Sigmoid colon (tissue), 6 donors: ENCODE measurements at regions not wholly inside any gene's neighbourhood (a gene's known extent, or its start where the extent isn't known, plus 50 kb on each side); places are given as distances from the start of the nearest gene placed in this dataset.

Experiments
- DNase-seq: peaks from one replicate; pipeline ENCODE4 v3.0.0-alpha.2; 2019
- H3K27ac ChIP-seq, 4 donors: fragments of 200-600 bp; sonication (generic); one replicate each; pipeline ENCODE4 v1.5.1; 2016 to 2019; ENCODE audit warnings: mild to moderate bottlenecking in 1 of 4
- H3K27me3 ChIP-seq, 3 donors: fragments of 200-600 bp; sonication (generic); one replicate each; pipeline ENCODE4 v1.5.1; 2019; ENCODE audit warnings: mild to moderate bottlenecking in 1 of 3
- H3K36me3 ChIP-seq, 4 donors: fragments of 200-600 bp; sonication (generic); one replicate each; pipeline ENCODE4 v1.5.1; 2016 to 2019
- H3K4me1 ChIP-seq, 4 donors: fragments of 200-600 bp; sonication (generic); one replicate each; pipeline ENCODE4 v1.5.1; 2017 to 2019
- H3K4me3 ChIP-seq, 4 donors: fragments of 200-600 bp; sonication (generic); one replicate each; pipeline ENCODE4 v1.5.1; 2017 to 2019; ENCODE audit warnings: mild to moderate bottlenecking in 2 of 4, moderate library complexity in 1 of 4
- H3K9me3 ChIP-seq, 4 donors: fragments of 200-600 bp in 3 of 4; sonication (generic) in 3 of 4; one replicate each; pipeline versions ENCODE4 v1.5.1 to v1.6.1; 2013 to 2019
- CTCF ChIP-seq, 4 experiments: fragments of 450-650 bp in 3 of 4; fragments of 200-600 bp in 1 of 4; IDR thresholded peaks; one replicate each; pipeline ENCODE4 v1.5.1; 2016 to 2019; ENCODE audit warnings: antibody characterized with exemption in 4 of 4, mild to moderate bottlenecking in 3 of 4, moderate library complexity in 2 of 4
- EP300 ChIP-seq, 4 donors: sonication (generic); formaldehyde crosslinking; IDR thresholded peaks; one replicate each; pipeline ENCODE4 v1.6.1; 2017; ENCODE audit warnings: antibody characterized with exemption in 4 of 4
- POLR2A ChIP-seq, 2 donors: fragments of 450-650 bp; IDR thresholded peaks; one replicate each; pipeline ENCODE4 v1.6.1; 2016; ENCODE audit warnings: antibody characterized with exemption in 2 of 2, mild to moderate bottlenecking in 2 of 2, moderate library complexity in 2 of 2
- POLR2AphosphoS5 ChIP-seq, 4 donors: sonication (generic); formaldehyde crosslinking; IDR thresholded peaks; one replicate each; pipeline ENCODE4 v1.6.1; 2017; ENCODE audit warnings: antibody characterized with exemption in 4 of 4
- WGBS, 2 donors: extraction: QIAGEN DNeasy Blood & Tissue Kit; methylation state at CpG; one replicate each; pipeline ENCODE4 v1.1.7; 2013; 5-methylcytosine and 5-hydroxymethylcytosine counted together
- intact Hi-C: fragments of 100-400 bp; cut with DNase I; formaldehyde crosslinking; loops from one replicate; pipeline ENCODE4 v1.15.1; 2023
- donor health status: healthy with polysubstance abuse.
- donor health status: healthy.

- Histone ChIP-seq H3K36me3 (no peaks in the 10 kb centered on the region), H3K9me3 (no peaks in the 10 kb centered on the region), H3K27ac (no peak overlapping the region), H3K4me1 (no peaks in the 10 kb centered on the region), H3K27me3 (peaks cover 0 to 8% (median 0%) of the 10 kb centered on the region in 3 donors), H3K4me3 (no peak overlapping the region)
- TF ChIP-seq POLR2AphosphoS5 (IDR thresholded peaks at IDR 0.05) (no peak), EP300 (IDR thresholded peaks at IDR 0.05) (no peak), POLR2A (IDR thresholded peaks at IDR 0.05) (no peak), CTCF (IDR thresholded peaks at IDR 0.05) (no peak)
- no peak for DNase-seq
- 79 to 84% methylated on average over 10 of the region's 10 CpGs for WGBS, 2 donors
- intact Hi-C loops: no loop called here
Measured at GRCh38 chr14:104364830-104365229, 214.7 kb upstream of the C14orf180 start.

- Histone ChIP-seq H3K4me1 (no peaks in the 10 kb centered on the region), H3K36me3 (no peaks in the 10 kb centered on the region), H3K27ac (no peak overlapping the region), H3K9me3 (no peaks in the 10 kb centered on the region), H3K27me3 (peaks cover 0 to 16% (median 0%) of the 10 kb centered on the region in 3 donors), H3K4me3 (no peak overlapping the region)
- intact Hi-C loops: no loop called here
- WGBS, 2 donors: 79 to 83% methylated on average over 16 of the region's 16 CpGs
- DNase-seq: no peak
- TF ChIP-seq CTCF (IDR thresholded peaks at IDR 0.05) (no peak), POLR2AphosphoS5 (IDR thresholded peaks at IDR 0.05) (no peak), EP300 (IDR thresholded peaks at IDR 0.05) (no peak), POLR2A (IDR thresholded peaks at IDR 0.05) (no peak)
Measured at GRCh38 chr14:104366931-104367865, 212.4 kb upstream of the C14orf180 start.

- DNase-seq: no peak
- intact Hi-C loops: no loop called here
Measured at GRCh38 chr14:104367866-104368750, 211.5 kb upstream of the C14orf180 start.

GRCh38 chr14:104368751-104369100 is 210.8 kb upstream of the C14orf180 start:
- peaks cover 0 to 16% (median 0%) of the 10 kb centered on the region in 3 donors for H3K27me3 ChIP-seq

More at GRCh38 chr14:104367866-104368750, 211.5 kb upstream of the C14orf180 start:
- H3K27ac ChIP-seq: no peak overlapping the region
- no peaks in the 10 kb centered on the region for H3K36me3 ChIP-seq
- peaks cover 0 to 16% (median 0%) of the 10 kb centered on the region in 3 donors for H3K27me3 ChIP-seq
- WGBS, 2 donors: 69 to 80% methylated on average over 36 of the region's 36 CpGs
- H3K9me3 ChIP-seq: no peaks in the 10 kb centered on the region
- TF ChIP-seq POLR2A (IDR thresholded peaks at IDR 0.05) (no peak), CTCF (IDR thresholded peaks at IDR 0.05) (no peak), EP300 (IDR thresholded peaks at IDR 0.05) (no peak), POLR2AphosphoS5 (IDR thresholded peaks at IDR 0.05) (no peak)
- H3K4me1 ChIP-seq: no peaks in the 10 kb centered on the region
- H3K4me3 ChIP-seq: no peak overlapping the region

More at GRCh38 chr14:104368751-104369100, 210.8 kb upstream of the C14orf180 start:
- 77 to 82% methylated on average over 9 of the region's 9 CpGs for WGBS, 2 donors
- intact Hi-C loops: no loop called here
- no peak for TF ChIP-seq POLR2AphosphoS5 (IDR thresholded peaks at IDR 0.05)
- no peak for TF ChIP-seq EP300 (IDR thresholded peaks at IDR 0.05)
- TF ChIP-seq CTCF (IDR thresholded peaks at IDR 0.05): no peak
- TF ChIP-seq POLR2A (IDR thresholded peaks at IDR 0.05): no peak
- Histone ChIP-seq H3K36me3 (no peaks in the 10 kb centered on the region), H3K27ac (no peak overlapping the region), H3K9me3 (no peaks in the 10 kb centered on the region), H3K4me1 (no peaks in the 10 kb centered on the region), H3K4me3 (no peak overlapping the region)
- DNase-seq: no peak
